Adrenal gland (tissue), 9 donors: ENCODE measurements at regions not wholly inside any gene's neighbourhood (a gene's known extent, or its start where the extent isn't known, plus 50 kb on each side); places are given as distances from the start of the nearest gene placed in this dataset.
"Not testable (repeated sequence)": the region's sequence is repeated elsewhere in the genome, so short reads cannot be mapped to it uniquely, and the experiment has no call there.

Experiments
- DNase-seq, 7 donors: peaks; one replicate each; pipeline ENCODE4 v3.0.0-alpha.2; 2019 to 2020
- H3K27ac ChIP-seq, 5 donors: fragments of 200-600 bp; sonication (generic) in 4 of 5; 1 replicate in 3 of 5; 2 replicates in 2 of 5; pipeline versions ENCODE4 v1.5.1 to v1.8.0; 2016 to 2020; ENCODE audit warnings: mild to moderate bottlenecking in 1 of 5
- H3K27me3 ChIP-seq: fragments of 200-600 bp; 2 replicates; pipeline ENCODE4 v1.8.0; 2021
- H3K36me3 ChIP-seq, 2 donors: fragments of 200-600 bp; replicated peaks in 1 of 2; 1 replicate in 1 of 2; 2 replicates in 1 of 2; pipeline versions ENCODE4 v1.5.1 to v1.8.0; 2018 to 2022
- H3K4me1 ChIP-seq, 2 donors: fragments of 200-600 bp; replicated peaks in 1 of 2; 1 replicate in 1 of 2; 2 replicates in 1 of 2; pipeline versions ENCODE4 v1.5.1 to v1.8.0; 2018 to 2021
- H3K4me3 ChIP-seq, 4 donors: fragments of 200-600 bp; sonication (generic) in 3 of 4; one replicate each; pipeline ENCODE4 v1.5.1; 2016 to 2018
- H3K9me3 ChIP-seq, 3 donors: fragments of 200-600 bp; sonication (generic) in 1 of 3; replicated peaks in 1 of 3; 1 replicate in 2 of 3; 2 replicates in 1 of 3; pipeline versions ENCODE4 v1.5.1 to v1.8.0; 2016 to 2021
- WGBS, 4 donors: extraction: QIAGEN DNeasy Blood & Tissue Kit in 2 of 4; methylation state at CpG; one replicate each; pipeline versions ENCODE4 v1.1.5 to v1.1.7; 2013 to 2017; 5-methylcytosine and 5-hydroxymethylcytosine counted together
- intact Hi-C, 2 donors: fragments of 100-400 bp; cut with DNase I; formaldehyde crosslinking; loops; one replicate each; pipeline versions ENCODE4 v1.14.1 to v1.15.0; 2022 to 2023
- donor health status: healthy with polysubstance abuse.
- donor health status: Bipolar disorder and iron deficiency.
- donor health status: DM: yes; HTN: yes; CAD: no.
- donor health status: DM: no; HTN: no; CAD: no.
- donor health status: DM: no; HTN: no; CAD: no.

DNA sequence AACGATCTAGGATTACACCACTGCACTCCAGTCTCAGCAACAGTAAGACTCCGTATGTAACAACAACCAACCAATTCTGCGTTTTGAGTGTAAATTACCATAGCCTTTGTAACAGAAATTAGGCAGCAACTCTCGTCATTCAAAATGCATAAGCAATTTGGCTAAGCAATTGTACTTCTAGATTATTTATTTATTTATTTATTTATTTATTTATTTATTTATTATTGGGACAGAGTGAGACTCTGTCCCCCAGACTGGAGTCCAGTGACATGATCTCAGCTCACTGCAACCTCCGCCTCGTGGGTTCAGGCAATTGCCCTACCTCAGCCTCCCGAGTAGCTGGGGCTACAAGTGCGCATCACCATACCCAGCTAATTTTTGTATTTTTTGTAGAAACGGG lies 217.7 kb downstream of the POTEG start:
- intact Hi-C loops, H3K27me3 ChIP-seq, H3K36me3 ChIP-seq, H3K4me1 ChIP-seq, H3K27ac ChIP-seq, DNase-seq, H3K4me3 ChIP-seq, H3K9me3 ChIP-seq: not testable (repeated sequence)
- WGBS, 4 donors, result 77 to 88% (median 81%) methylated on average over 3 to 4 of the region's 9 CpGs

DNA sequence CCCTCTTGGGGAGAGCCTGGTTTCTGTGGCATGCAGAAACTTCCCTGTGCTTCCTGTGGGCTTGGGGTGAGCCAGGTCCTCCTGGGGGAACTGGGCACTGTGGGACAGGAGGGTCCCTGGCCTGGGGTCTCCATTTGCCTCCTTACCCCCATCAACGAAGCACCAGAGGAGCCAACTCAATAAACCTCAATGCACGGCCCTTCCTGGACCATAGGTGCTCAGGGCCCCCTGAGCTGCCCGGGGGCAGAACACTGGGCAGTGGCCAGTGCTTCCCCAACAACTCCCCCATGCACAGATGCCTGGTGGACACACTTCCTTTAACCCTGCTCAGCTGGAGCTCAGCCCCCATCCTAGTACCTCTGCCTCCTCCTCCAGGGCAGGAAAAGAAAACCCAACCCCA lies 214.7 kb downstream of the POTEG start:
- H3K4me3 ChIP-seq, H3K27me3 ChIP-seq, DNase-seq, H3K4me1 ChIP-seq, H3K9me3 ChIP-seq, H3K36me3 ChIP-seq, H3K27ac ChIP-seq, intact Hi-C loops: not testable (repeated sequence)
- WGBS, 4 donors, result 64 to 68% methylated on average over 3 of the region's 3 CpGs; no CpG with 5 or more reads in 2 of the 4 donors

- H3K4me1 ChIP-seq, intact Hi-C loops, H3K27ac ChIP-seq, DNase-seq, H3K4me3 ChIP-seq, H3K36me3 ChIP-seq, H3K27me3 ChIP-seq, H3K9me3 ChIP-seq: not testable (repeated sequence)
- WGBS, 4 donors, result 79 to 85% methylated on average over 4 to 5 of the region's 7 CpGs; no CpG with 5 or more reads in 2 of the 4 donors
Measured at GRCh38 chr14:19231421-19231820, 202.7 kb downstream of the POTEG start.

DNA sequence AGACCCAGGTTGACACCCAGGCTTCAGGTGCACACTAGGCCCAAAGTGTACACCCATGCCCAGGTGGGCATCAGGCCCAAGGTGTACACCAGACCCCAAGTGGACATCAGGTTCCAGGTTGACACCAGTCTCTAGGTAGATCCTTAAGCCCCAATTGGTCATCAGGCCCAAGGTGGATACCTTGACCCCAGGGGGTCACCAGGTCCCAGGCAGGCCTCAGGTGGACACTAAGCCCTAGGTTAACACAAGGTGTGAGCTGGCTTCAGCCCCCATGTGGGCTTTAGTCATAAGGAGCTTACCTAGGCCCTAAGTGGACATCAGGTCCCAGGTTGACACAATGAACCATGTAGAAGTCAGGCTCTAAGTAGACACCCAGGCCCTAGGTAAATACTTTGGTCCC lies 200.1 kb downstream of the POTEG start:
- H3K27ac ChIP-seq, intact Hi-C loops, DNase-seq, H3K9me3 ChIP-seq, H3K4me3 ChIP-seq, H3K4me1 ChIP-seq, H3K36me3 ChIP-seq, H3K27me3 ChIP-seq: not testable (repeated sequence)

DNA sequence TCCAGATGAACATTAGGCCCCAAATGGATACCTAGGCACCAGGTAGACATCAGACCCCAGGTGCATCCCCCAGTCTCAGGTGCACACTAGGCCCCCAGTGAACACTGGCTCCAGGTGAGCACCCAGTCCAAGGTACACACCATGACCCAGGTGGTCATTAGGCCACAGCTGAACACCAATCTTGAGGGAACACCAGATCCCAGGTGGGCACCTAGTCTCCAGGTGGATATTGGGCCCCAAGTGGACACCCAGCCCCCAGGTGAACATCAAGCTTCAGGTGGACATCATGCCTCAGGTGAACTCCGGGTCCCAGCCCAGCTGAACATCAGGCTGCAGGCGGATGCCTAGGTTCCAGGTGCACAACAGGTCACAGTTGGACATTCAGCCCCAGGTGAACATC lies 196.5 kb downstream of the POTEG start:
- 60 to 89% methylated on average over 1 to 2 of the region's 2 CpGs; no CpG with 5 or more reads in 2 of the 4 donors for WGBS, 4 donors
- intact Hi-C loops, result not testable (repeated sequence)

GRCh38 chr14:19238584-19238983 lies 195.6 kb downstream of the POTEG start:
- H3K9me3 ChIP-seq, H3K4me1 ChIP-seq, H3K27me3 ChIP-seq, H3K27ac ChIP-seq, intact Hi-C loops, H3K36me3 ChIP-seq, DNase-seq, H3K4me3 ChIP-seq: not testable (repeated sequence)
- 79% methylated on average over 3 of the region's 3 CpGs; no CpG with 5 or more reads in 2 of the 4 donors for WGBS, 4 donors

More for the DNA sequence above, 196.5 kb downstream of the POTEG start:
- H3K27ac ChIP-seq, H3K27me3 ChIP-seq, H3K4me3 ChIP-seq, DNase-seq, H3K9me3 ChIP-seq, H3K4me1 ChIP-seq, H3K36me3 ChIP-seq: not testable (repeated sequence)

- H3K9me3 ChIP-seq, H3K27ac ChIP-seq, H3K36me3 ChIP-seq, H3K27me3 ChIP-seq, H3K4me3 ChIP-seq, H3K4me1 ChIP-seq, DNase-seq, intact Hi-C loops: not testable (repeated sequence)
- WGBS, 4 donors, result 78 to 80% methylated on average over 11 to 12 of the region's 15 CpGs; no CpG with 5 or more reads in 2 of the 4 donors
Measured at GRCh38 chr14:19239981-19240380, 194.2 kb downstream of the POTEG start.

GRCh38 chr14:19240387-19240786 lies 193.8 kb downstream of the POTEG start:
- H3K27ac ChIP-seq, H3K36me3 ChIP-seq, DNase-seq, H3K4me3 ChIP-seq, H3K27me3 ChIP-seq, H3K4me1 ChIP-seq, intact Hi-C loops, H3K9me3 ChIP-seq: not testable (repeated sequence)
- 70 to 83% (median 81%) methylated on average over 10 to 15 of the region's 21 CpGs; no CpG with 5 or more reads in 1 of the 4 donors for WGBS, 4 donors

DNA sequence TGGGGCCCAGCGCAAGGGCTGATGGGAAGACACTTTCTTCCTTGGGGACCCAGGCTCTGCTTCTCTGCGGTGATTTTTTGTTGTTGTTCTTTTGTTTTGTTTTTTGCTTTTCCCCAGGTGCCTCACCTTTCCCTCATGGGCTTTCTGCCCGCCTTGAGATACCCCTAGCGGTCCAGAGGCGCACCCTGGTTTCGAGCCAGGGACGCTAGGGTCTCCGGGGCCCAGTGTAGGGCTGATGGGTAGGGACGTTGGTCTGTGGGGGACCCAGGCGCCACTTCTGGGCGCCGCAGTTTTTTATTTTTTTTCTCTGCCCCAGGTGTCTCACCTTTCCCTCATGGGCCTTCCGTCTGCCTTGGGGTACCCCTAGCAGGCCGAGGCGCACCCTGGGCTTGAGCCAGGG lies 192.7 kb downstream of the POTEG start:
- H3K27me3 ChIP-seq, intact Hi-C loops, DNase-seq, H3K4me3 ChIP-seq, H3K9me3 ChIP-seq, H3K4me1 ChIP-seq, H3K36me3 ChIP-seq, H3K27ac ChIP-seq: not testable (repeated sequence)
- 76 to 89% (median 86%) methylated on average over 3 to 12 of the region's 15 CpGs for WGBS, 4 donors

DNA sequence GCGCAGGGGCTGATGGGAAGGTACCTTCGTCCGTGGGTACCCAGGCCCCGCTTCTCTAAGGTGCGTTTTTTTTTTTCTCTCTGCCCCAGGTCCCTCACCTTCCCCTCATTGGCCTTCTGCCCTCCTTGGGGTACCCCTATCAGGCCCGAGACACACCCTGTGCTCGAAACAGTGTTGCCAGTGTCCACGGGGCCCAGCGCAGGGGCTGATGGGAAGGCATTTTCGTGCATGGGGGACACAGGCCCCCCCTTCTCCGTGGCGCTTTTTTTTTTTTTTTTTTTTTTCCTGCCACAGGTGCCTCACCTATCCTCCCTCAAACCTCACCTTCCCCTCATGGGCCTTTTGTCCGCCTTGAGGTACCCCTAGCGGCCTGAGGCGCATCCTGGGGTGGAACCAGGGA lies 191.6 kb downstream of the POTEG start:
- DNase-seq, H3K27ac ChIP-seq, intact Hi-C loops, H3K4me1 ChIP-seq, H3K9me3 ChIP-seq, H3K36me3 ChIP-seq, H3K27me3 ChIP-seq, H3K4me3 ChIP-seq: not testable (repeated sequence)
- 70 to 71% methylated on average over 7 of the region's 15 CpGs; no CpG with 5 or more reads in 2 of the 4 donors for WGBS, 4 donors

GRCh38 chr14:19266908-19267307 lies 167.2 kb downstream of the POTEG start:
- H3K9me3 ChIP-seq, H3K4me3 ChIP-seq, intact Hi-C loops, DNase-seq, H3K27me3 ChIP-seq, H3K36me3 ChIP-seq, H3K27ac ChIP-seq, H3K4me1 ChIP-seq: not testable (repeated sequence)
- WGBS, 4 donors, result 64 to 66% methylated on average over 18 to 21 of the region's 40 CpGs; no CpG with 5 or more reads in 2 of the 4 donors

DNA sequence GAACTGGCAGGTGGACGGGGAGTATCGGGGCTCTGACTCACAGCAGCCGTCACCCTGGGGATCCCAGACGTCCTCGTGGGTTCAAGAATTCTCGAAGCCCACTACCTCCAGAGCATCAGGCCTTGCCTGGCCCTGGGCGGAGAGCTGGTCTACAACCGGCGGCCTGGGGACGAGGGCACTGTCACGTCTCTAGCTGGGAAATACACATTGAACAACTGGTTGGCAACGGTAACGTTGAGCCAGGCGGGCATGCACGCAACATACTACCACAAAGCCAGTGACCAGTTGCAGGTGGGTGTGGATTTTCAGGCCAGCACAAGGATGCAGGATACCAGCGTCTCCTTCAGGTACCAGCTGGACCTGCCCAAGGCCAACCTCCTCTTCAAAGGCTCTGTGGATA lies 166.5 kb downstream of the POTEG start:
- H3K9me3 ChIP-seq, result not testable (repeated sequence)
- WGBS, 4 donors, result 72 to 91% (median 82%) methylated on average over 5 to 13 of the region's 16 CpGs

More for the DNA sequence above, 166.5 kb downstream of the POTEG start:
- H3K27me3 ChIP-seq, intact Hi-C loops, H3K27ac ChIP-seq, H3K4me3 ChIP-seq, H3K36me3 ChIP-seq, H3K4me1 ChIP-seq: not testable (repeated sequence)
- DNase-seq, result peak in 4 of 7 donors; percentile 6 to 51 (median 14)
